Renal cortical epithelial cell (primary cell): ENCODE measurements at regions not wholly inside any gene's neighbourhood (a gene's known extent, or its start where the extent isn't known, plus 50 kb on each side); places are given as distances from the start of the nearest gene placed in this dataset.

Source experiments
- DNase-seq: peaks from one replicate; pipeline ENCODE4 v3.0.0-alpha.2; 2011; ENCODE audit warnings: low read depth

DNA sequence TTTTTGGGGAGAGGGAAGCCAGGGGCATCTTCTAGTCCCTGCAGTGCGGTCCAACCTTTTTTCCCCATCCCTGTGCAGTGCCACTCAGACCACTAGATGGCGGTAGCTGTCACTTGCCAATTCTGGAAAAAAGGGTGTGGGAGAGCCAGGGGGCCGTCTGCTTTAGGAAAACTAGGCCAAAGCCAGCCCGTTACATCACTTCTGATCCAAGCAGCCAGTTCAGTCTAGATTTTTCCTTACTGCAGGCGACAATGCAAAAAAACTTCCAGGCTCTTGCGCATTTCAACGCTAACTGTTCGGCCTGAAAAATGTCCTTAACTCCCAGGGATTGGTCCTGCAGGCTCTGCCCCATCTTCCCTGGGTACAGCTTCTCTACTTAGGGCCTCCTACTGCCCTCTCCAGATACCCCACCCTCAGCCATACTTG, 69.2 kb upstream of the CES5A start:
- peak; percentile 31 for DNase-seq

DNA sequence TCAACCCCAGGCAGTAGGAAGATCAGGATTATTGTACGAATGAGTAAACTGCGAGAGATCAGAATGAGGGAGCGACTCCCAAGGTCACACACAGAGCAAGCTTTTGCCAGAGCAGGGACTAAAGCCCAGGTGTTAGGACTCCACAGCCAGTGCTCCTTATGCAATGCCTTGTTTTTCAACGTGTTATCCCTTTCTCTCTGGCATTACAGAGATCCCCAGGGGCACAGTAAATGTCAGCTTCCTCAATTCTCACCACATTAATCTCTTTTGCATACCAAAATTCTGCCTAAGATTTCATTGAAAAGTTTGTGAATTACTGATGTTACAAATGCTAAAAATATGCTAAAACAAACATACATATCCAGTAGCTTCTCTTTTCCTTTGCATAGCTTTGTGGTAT, 68.1 kb upstream of the CES5A start:
- DNase-seq = no peak

DNA sequence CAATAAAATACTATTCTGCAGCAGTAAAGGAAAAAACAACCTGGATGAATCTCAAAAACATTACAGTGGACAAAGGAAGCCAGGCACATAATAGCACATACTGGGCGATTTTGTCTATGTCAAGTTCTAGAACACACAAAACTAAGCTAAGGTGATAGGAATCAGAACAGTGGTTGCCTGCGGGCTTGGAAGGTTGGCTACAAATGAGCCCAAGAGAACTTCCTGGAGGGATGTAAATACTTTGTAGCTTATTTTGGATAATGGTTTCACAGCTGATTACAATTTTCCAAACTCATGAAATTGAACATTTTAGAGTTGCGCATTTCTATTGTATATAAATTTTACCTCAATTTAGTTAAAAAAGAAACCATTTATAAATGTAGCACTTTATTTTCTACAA, 67.6 kb upstream of the CES5A start:
- no peak for DNase-seq

GRCh38 chr16:55941552-55941951, 66.4 kb upstream of the CES5A start:
- no peak for DNase-seq

DNA sequence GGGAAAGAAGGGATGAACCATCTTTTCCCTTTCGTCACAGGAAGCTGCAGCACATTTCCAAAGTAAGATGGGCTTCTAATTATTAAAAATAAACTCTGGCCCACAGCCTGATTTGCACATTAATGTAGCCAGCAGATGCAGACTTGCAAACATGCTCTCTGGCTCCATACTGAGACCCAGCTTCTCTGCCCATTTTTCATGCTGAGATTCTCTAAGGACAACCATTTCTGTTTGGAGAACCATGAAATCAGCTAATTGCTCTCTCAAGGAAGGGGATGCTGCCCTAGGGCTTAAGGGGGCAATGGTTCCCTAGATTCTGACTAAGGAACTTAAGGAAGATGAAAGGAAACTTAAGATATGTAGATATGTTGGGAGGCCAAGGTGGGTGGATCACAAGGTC, 63.0 kb upstream of the CES5A start:
- no peak for DNase-seq

DNA sequence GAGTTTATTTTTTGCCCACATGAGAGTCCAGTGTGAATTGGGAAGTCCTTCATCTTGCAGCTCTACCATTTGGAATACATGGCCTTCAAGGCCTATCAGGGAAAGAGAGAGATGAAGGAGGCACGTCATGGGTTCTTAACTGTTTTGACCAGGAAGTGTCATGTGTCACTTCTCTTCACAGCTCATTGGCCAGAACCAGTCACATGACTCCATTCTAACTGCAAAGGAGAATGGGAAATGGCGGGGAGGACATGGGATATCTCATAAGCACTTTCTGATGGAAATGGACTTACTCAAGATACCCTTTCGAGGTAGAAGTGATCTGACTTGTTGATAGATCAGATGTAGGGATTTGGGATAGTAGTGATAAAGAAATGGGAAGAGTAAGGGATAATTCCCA, 57.9 kb upstream of the CES5A start:
- no peak for DNase-seq

DNA sequence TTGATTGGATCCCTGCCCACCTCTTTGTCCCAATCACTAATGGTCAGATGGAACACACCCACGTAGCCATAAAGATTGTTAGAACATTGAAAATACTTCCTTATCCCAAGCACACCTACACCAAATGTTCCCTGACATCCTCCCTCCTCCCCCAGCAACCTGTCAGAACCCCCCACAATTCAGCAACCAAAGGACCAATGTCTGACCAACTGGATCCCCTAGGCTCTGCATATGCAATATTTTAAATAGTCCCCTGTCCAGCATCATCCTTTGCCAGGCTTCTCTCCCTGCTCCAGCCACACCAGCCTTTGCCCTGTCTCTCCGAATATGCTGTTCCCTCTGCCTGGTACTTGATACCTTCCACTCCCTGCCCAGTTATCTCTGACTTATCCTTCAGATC, 54.9 kb upstream of the CES5A start:
- DNase-seq = no peak

GRCh38 chr16:55929181-55929580, 54.0 kb upstream of the CES5A start:
- no peak for DNase-seq

DNA sequence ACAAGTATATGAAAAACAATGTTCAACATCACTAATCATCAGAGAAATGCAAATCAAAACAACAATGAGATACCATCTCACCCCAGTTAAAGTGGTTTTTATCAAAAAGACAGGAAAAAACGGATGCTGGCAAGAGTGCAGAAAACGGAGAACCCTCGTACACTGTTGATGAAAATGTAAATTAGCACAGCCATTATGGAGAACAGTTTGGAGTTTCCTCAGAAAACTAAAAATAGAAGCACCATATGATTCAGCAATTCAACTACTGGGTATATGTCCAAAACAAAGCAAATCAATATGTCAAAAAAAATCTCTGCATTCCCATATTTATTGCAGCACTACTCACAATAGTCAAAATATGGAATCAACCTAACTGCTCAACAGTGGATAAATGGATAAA, 50.1 kb upstream of the CES5A start:
- no peak for DNase-seq
